ENCODE measurements at regions not wholly inside any gene's neighbourhood (a gene's known extent, or its start where the extent isn't known, plus 50 kb on each side); places are given as distances from the start of the nearest gene placed in this dataset.

- TF ChIP-seq CTCF (IDR thresholded peaks at IDR 0.05; ENCODE audit: low read depth, low read length) (no peak), EZH2phosphoT487 (IDR thresholded peaks at IDR 0.05; ENCODE audit: low read depth) (no peak)
Observed at GRCh38 chr5:145484158-145484557, 351.0 kb downstream of the PRELID2 start.
